WERI-Rb-1 (cell line): ENCODE measurements at regions not wholly inside any gene's neighbourhood (a gene's known extent, or its start where the extent isn't known, plus 50 kb on each side); places are given as distances from the start of the nearest gene placed in this dataset.
A peak's percentile ranks its signal among the peaks of the same experiment; 100 is the strongest.

ENCODE experiments used
- DNase-seq: peaks from one replicate; pipeline ENCODE4 v3.0.0-alpha.2; 2020
- H3K27ac ChIP-seq: fragments of 250-450 bp; sonication (Bioruptor Pico); 2 replicates; pipeline ENCODE4 v1.5.1; 2020; ENCODE audit warnings: mild to moderate bottlenecking, moderate library complexity
- H3K27me3 ChIP-seq: fragments of 250-450 bp; sonication (Bioruptor Pico); 2 replicates; pipeline ENCODE4 v1.5.1; 2021; ENCODE audit warnings: mild to moderate bottlenecking, low read depth, moderate library complexity; ENCODE audit not compliant: insufficient read depth, severe bottlenecking
- H3K36me3 ChIP-seq: fragments of 250-450 bp; sonication (Bioruptor Pico); 2 replicates; pipeline ENCODE4 v1.5.1; 2020; ENCODE audit warnings: mild to moderate bottlenecking, moderate library complexity
- H3K4me3 ChIP-seq: 2 replicates; pipeline ENCODE4 v1.5.1; 2011; ENCODE audit warnings: low read depth, mild to moderate bottlenecking, control low read depth, low read length
- H3K9me3 ChIP-seq: fragments of 250-450 bp; sonication (Bioruptor Pico); 2 replicates; pipeline ENCODE4 v1.5.1; 2021; ENCODE audit warnings: mild to moderate bottlenecking, moderate library complexity; ENCODE audit not compliant: severe bottlenecking
- CTCF ChIP-seq: IDR thresholded peaks from 2 replicates; pipeline ENCODE4 v1.5.1; 2011; ENCODE audit warnings: low read depth, mild to moderate bottlenecking, control low read depth, inconsistent platforms, low read length

DNA sequence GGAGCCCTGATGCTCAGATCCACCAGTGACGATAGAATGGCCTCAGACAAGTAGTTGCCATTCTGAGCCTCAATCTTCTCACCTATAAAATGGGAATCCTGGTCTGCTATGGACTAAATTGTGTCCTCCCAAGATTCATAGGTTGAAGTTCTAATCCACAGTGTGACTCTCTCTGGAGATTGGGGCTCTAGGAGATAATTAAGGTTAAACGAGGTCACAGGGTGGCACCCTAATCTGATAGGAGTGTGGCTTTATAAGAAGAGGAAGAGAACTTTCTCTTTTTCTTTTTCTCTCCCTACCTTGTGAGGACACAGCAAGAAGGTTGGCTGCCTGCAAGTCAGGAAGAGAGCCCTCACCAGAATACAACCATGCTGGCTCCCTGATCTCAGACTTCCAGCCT lies 214.1 kb downstream of the KATNAL1 start:
- H3K27ac ChIP-seq: no peak overlapping the region
- no peaks in the 10 kb centered on the region for H3K27me3 ChIP-seq
- no peak for TF ChIP-seq CTCF
- H3K36me3 ChIP-seq: no peaks in the 10 kb centered on the region
- no peak for DNase-seq
- H3K4me3 ChIP-seq: no peak overlapping the region
- no peaks in the 10 kb centered on the region for H3K9me3 ChIP-seq

- TF ChIP-seq CTCF: no peak
- H3K36me3 ChIP-seq: no peaks in the 10 kb centered on the region
- no peak overlapping the region for H3K27ac ChIP-seq
- no peak for DNase-seq
- H3K27me3 ChIP-seq: no peaks in the 10 kb centered on the region
- H3K9me3 ChIP-seq: no peaks in the 10 kb centered on the region
- H3K4me3 ChIP-seq: no peak overlapping the region
These were observed 215.7 kb downstream of the KATNAL1 start for GRCh38 chr13:30091691-30092090.

GRCh38 chr13:30091035-30091434 lies 216.3 kb downstream of the KATNAL1 start:
- H3K36me3 ChIP-seq: no peaks in the 10 kb centered on the region
- TF ChIP-seq CTCF: no peak
- H3K9me3 ChIP-seq: no peaks in the 10 kb centered on the region
- H3K4me3 ChIP-seq: no peak overlapping the region
- no peak overlapping the region for H3K27ac ChIP-seq
- no peaks in the 10 kb centered on the region for H3K27me3 ChIP-seq
- no peak for DNase-seq

DNA sequence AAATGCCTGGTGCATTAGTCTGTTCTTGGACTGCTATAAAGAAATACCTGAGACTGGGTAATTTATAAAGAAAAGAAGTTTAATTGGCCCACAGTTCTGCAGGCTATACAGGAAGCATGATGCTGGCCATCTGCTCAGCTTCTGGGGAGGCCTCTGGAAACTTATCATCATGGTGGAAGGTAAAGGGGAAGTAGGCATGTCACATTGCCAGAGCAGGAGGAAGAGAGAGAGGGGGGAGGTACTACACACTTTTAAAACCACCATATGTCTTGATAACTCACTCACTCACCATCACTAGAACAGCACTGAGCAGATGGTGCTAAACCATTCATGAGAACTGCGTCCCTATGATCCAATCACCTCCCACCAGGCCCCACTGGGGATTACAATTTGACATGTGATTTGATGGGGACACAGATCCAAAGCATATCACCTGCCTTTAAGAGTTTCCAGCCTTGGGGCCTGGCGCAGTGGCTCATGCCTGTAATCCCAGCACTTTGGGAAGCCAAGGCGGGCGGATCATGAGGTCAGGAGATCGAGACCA lies 219.0 kb downstream of the KATNAL1 start:
- H3K36me3 ChIP-seq: no peaks in the 10 kb centered on the region

GRCh38 chr13:30085087-30085486 lies 222.3 kb downstream of the KATNAL1 start:
- no peak overlapping the region for H3K27ac ChIP-seq
- H3K9me3 ChIP-seq: no peaks in the 10 kb centered on the region
- no peak for DNase-seq
- no peak for TF ChIP-seq CTCF
- no peaks in the 10 kb centered on the region for H3K36me3 ChIP-seq
- no peaks in the 10 kb centered on the region for H3K27me3 ChIP-seq
- H3K4me3 ChIP-seq: no peak overlapping the region

More for the DNA sequence above, 219.0 kb downstream of the KATNAL1 start:
- Histone ChIP-seq H3K27me3 (no peaks in the 10 kb centered on the region), H3K27ac (no peak overlapping the region), H3K9me3 (no peaks in the 10 kb centered on the region), H3K4me3 (no peak overlapping the region)
- no peak for TF ChIP-seq CTCF
- DNase-seq: peak; percentile 52

DNA sequence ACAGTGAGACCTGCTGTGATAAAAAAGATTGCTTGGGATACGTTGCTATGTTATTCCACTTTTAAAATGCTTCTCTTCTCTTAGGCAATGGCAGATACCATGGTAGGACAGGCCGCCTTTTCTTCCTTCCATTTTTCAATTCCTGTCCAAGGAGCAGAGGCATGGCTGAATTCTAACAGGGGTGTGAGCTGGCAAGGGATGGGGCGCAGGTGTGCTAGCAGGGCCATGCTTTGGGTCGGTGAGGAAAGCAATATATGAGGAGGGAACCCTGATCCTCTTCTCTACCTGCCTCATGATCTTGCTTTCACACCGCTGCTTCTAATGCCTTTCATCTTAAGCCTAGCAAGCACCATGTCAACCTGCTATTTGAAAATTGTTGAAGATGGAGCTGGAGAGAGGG lies 225.0 kb downstream of the KATNAL1 start:
- TF ChIP-seq CTCF: no peak

More for the DNA sequence above, 225.0 kb downstream of the KATNAL1 start:
- no peaks in the 10 kb centered on the region for H3K27me3 ChIP-seq
- no peaks in the 10 kb centered on the region for H3K9me3 ChIP-seq
- no peak overlapping the region for H3K4me3 ChIP-seq
- H3K36me3 ChIP-seq: no peaks in the 10 kb centered on the region
- no peak for DNase-seq
- no peak overlapping the region for H3K27ac ChIP-seq
